Smooth muscle cell of the brain vasculature (primary cell): ENCODE measurements at regions not wholly inside any gene's neighbourhood (a gene's known extent, or its start where the extent isn't known, plus 50 kb on each side); places are given as distances from the start of the nearest gene placed in this dataset.

ENCODE experiments used
- DNase-seq: peaks from one replicate; pipeline ENCODE4 v3.0.0-alpha.2; 2012; ENCODE audit warnings: low read depth, low spot score

DNA sequence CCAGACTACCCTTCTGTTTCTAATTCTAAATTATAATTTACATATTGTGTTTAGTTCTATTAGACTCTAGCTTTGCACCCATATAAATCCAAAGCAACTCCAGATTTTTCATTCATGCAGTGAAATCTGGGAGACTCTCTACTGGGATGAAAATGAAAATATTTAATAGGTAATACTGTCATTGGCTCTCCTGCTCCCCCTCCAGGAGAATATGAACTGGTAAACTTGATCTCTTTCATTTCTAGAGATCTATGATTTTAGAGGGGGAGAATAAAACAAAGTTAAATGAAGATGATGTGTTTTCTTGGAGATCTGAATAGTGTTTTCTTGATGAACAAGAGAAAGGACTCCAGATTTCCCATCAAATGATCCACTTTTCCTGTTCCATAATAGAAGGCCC, 104.3 kb upstream of the TMCC3 start:
- no peak for DNase-seq

DNA sequence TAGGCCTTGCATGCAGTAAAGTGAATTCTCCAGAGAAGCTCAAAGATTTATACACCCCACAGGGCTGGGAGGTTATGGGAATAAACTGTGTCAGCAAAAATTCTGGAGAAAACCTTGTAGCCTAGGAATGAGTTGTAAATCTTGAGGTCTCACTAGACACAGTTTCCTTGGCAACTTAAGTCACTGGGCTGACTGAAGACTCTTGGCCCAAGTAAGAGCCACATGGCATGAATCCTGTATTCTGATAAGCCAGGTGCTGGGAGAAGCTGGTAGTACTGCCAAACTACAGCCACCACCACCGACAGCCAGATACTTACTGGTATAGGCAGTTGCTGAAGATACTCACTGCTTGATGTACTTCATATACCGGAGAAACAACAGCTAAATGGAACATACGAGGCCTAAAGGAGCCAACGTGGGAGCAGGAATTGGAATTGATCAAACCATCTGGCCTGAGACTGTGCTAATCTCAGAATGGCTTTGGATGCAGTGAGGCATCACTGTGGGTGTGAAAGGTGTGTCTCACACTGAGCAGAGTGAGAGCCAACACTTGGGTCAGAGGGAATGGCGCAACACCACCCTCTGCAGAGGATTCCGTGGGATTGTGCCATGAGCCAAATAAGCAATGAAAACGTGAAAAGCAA, 102.8 kb upstream of the TMCC3 start:
- DNase-seq = no peak

DNA sequence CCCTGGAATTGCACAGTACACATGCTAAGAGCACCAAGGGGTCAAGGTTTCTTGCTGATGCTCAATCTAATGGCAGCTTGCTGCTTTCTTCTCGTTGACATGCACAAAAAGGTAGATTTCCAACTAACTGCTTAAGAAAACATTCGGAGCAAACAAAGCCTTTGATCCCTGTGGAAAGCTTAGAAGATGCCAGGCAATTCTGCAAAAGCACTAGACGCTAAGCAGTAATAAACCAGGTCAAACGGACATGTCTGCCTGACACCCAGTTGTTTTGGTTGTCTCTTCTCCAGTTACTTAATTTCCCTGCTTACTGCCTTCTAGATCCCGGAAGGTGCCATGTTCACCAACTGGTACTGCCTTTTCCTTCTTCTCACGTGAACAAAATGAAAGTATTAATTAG, 100.5 kb upstream of the TMCC3 start:
- no peak for DNase-seq

DNA sequence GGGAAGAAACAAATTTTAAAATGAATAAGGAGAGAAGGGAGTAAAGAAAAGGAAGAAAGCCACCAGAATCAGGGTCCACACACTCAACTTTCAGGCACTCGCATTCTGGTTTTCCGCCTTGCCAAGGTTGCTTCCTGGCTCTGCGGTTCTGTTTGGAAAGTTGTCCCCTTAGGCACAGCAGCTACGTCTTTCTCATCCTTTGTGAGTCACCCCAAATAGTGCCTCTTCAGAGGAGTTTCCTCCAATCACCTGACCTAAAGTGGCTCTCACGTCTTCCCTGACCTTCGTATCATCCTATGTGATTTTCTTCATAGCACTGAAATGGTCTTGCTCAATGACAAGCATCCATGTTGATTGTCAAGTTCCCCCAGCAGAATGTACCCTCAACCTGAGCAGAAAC, 99.5 kb upstream of the TMCC3 start:
- DNase-seq = no peak

DNA sequence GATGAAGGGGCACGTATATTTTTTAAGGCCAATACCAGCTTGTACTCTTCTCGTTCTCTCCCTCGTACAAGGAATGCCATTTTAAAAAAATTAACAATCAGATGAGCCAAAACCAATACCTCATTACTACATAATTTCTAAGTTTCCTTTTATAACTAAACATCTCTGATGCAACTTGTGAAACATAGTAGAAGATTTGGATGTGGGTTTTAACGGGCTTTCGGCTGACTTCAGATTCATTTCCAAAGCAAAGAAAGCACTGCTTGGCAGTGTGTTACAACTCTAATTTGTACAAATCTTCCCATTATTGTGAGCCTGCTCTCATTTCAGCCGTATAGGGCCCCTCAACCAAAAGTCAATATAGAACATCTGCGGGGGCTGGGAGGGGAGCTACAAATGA, 99.1 kb upstream of the TMCC3 start:
- no peak for DNase-seq

DNA sequence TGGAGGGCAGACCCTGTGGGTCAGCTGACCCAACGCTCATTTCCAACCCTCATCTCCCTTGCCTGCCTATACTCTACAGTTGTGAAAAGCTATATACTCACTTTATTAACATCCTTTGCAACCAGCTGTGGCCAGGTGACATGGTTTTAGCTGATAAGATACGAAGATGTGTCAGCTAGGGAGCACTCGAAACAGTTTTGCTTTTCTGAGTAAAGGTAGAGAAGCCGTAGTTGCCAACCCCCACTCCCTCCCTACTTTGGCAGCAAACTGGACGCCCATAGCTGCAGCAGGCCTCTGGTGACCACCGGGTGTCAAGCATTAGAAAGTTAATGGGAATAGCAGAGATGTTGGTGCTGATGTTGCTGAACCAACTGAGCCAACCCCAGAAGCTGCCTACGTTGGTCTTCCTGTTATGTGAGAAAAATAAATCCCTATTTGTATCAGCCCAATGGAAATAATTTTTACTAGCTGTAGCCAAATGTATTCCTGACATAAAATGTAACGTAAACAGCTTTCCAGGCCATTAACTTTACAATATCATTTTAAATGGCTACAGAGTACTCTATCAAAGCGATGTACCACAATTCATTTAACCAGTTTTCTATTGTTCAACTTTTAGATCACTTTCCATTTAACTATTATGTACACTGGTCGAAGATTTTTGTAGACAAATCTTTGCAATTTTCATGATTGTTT, 98.5 kb upstream of the TMCC3 start:
- no peak for DNase-seq

DNA sequence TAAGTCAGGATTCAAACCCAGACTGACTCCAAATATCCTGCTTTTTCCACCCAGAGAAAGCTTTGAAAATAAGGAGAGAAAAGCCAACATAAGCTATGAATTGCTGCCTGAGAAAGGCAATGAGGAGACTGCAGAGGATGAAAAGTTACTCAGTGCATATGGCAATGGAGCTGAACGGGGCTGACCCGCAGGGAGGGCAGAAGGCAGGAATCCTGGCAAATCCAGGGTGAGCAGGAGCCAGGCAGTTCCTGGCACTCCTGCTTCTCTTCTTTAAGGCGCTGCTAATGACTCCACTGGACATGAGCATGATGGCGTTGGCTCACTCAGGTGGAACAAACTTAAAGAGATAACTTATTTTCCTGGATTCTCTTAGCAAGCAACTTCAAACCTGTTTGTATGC, 95.2 kb upstream of the TMCC3 start:
- no peak for DNase-seq

DNA sequence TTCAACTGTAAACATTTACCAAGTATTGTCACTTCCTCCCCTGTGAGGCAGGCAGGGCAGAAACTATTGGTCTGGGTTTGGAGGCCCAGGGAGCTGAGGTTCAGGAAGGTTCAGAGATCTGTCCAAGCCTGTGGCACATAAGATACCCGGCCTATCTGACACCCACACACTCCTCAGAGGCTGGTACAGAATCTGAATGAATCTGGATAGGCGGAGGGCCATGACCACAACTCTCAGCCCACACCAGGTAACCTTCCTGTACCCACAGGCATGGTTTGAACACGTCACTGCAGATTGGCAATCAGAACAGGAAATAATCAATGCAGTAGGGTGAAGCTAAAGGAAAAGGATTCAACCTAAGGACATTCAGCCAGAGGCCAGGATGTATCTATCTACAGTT, 92.8 kb upstream of the TMCC3 start:
- DNase-seq = no peak

DNA sequence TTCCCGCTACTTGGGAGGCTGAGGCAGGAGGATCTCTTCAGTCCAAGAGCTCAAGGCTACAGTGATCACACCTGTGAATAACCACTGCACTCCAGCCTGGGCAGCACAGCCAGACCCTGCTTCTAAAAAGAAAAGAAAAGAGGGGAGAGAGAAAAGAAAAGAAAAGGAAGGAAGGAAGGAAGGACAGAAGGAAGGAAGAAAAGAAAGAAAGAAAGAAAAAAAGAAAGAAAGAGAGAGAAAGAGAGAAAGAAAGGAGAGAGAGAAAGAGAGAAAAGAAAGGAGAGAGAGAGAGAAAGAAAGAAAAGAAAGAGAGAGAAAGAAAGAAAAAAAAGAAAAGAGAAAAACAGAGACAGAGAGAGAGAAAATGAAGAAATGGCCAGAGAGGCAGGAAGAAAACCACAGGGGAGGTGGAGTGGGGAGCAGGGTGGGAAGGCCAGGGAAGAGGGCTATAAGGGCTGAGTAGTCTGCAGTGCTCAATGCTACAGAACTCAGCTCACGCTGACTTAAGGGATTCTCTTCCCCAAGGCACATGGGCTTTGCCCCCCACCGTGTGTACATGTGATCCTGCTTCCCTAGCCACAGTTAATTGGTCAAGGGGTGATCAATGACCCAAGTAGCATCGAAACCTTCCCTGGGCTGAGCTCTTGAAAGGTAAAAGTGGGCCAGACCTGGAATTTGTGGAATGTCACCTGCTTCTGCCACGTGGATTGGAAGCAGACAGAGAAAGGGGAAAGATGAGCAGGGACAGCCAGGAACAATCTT, 90.4 kb upstream of the TMCC3 start:
- no peak for DNase-seq

DNA sequence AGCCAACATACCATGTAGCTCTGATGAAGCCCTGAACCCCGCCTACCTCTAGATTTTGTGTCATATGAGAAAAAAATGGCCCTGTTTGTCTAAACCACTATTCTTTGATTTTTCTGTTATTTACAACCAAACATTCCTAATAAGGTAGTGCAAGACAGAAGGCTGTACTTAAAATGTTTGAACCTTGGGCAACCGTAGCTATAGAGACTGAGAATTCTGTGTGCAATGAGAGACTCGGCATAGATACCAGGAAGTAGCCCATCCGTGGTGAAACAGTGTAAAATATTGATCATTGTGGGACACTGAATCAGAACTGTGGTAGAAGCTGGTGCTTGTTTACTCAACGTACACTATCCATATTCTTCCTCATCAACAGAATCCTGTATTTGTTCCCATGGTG, 86.5 kb upstream of the TMCC3 start:
- no peak for DNase-seq

DNA sequence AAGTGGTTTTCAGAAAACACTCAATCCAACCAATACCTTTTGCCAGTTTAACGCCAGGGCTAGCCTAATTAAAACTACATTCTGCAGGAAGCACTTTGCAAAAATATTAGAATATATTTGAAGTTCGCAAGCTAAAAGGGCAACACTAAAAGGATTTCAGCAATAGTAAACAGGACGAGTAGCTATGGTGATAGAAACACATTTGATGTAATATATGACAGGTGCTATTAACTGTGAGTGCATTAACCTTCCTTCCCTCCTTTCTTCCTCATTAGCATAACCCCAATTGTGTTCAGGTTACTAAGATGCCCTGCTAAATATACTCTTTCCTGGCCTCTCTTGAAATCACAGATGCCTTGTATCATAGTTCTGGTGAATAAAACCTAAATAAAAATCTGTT, 85.6 kb upstream of the TMCC3 start:
- no peak for DNase-seq

DNA sequence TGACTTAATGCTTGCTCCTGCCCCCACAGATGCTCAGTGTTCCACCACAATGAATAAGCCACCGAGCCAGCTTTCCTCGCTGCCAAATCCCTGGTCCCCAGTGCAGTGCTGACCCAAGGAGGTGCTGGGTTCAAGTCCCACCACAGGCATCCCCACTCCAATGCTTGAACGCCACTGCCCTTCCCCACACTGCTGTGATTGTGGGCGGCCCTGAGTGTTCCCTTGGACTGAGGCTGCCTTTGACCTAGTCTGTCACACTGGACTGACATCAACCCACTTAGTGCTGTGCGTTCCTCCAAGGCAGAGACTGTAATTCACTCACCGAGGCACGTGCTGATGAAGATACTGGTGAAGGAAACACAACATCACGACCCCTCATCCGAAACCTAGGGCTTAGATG, 83.4 kb upstream of the TMCC3 start:
- DNase-seq = no peak

DNA sequence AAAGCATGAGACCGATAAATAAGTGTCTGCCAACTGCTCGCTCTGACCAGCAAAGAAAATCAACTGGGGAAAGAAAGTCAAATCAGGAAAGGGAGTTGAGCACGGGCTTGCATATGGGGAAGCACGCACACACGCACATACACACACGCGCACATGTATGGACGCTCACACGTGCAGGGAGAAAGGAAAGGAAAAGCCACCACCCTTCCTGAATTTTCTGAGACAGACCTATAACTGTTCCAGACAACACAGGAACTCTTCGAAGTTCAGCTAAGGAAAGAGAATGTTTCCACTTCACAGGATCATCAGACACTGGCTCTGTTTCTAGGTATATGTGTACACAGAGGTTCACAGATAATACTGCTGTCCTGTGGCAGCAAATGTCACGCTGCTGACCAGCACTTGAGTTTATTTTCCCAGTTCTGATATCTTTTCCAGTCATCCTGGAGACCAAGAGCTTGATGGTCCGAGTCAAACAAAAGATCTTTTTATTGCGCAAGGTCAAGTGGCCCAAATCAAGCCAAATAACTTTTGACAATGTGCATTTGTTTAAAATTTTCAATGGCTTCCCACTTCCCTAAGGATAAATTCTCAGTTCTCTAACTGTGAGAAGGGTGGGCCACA, 82.1 kb upstream of the TMCC3 start:
- DNase-seq = no peak

DNA sequence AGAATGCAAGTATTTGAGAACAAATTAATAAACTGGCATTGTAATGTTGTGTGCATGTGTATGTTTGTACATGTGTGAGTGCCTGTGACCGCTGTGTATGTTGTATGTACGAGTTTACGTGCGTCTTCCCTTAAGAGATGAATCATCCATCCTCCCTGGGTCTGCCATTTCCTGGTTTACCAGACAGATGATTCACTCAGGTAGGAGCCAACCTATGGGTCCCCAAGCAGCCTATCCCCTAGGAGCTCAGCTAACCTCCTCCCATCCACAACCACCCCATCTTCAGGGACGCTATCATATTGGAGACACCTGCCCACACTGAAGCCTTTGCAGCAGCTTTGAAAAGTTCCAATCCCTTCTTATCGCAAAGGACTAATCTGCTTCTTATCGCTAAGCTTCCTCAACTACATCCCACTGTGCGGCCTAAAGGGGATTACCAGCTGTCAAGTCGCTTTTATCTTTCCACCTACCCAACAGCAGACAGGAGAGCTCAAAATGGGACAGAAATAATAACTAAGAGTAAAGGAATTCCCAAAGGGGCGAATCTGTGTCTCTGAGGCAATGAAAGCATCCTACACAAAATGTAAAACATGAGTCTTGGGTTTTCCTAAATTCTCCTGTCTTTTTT, 81.5 kb upstream of the TMCC3 start:
- DNase-seq = no peak

DNA sequence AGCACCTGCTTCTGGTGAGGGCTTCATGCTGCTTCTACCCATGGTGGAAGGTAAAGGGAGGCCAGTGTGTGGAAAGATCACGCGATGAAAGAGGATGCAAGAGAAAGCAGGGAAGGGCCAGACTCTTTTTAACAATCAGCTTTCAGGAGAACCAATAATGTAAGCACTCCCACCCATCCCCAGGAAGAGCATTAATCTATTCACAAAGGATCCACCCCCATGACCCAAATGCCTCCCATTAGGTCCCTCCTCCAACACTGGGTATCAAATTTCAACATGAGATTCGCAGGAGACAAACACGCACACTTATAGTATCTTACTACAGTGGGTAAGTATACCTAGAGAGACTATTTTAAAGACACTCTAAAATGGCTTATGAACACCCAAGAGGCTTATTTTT, 80.5 kb upstream of the TMCC3 start:
- no peak for DNase-seq

DNA sequence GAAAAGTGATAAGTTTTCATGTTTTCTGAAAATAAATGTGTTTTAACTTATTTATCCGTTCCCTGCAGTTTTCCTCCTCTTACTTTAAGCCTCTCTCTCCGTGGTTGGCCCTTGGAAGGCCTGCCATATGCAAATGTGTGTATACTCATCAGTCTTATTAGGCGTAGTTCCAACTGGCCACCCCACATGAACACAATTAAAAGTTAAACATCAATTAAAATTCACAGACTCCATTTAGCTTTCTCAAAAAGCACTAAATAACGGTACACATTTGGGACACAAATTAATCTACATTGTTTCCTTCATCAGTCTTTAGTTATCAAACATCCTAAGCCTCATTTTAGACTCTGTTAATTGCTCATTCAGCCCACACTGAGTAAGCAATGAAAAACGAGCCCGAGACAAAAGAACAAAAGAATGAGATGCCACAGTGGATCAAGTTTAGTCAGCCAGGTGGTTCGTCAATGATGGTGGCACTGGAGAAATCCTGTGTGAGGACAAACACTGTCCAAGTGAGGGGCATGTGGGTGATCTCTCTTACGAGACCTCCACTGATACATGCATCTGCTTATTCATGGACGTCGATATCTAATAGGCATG, 76.0 kb upstream of the TMCC3 start:
- DNase-seq = no peak

DNA sequence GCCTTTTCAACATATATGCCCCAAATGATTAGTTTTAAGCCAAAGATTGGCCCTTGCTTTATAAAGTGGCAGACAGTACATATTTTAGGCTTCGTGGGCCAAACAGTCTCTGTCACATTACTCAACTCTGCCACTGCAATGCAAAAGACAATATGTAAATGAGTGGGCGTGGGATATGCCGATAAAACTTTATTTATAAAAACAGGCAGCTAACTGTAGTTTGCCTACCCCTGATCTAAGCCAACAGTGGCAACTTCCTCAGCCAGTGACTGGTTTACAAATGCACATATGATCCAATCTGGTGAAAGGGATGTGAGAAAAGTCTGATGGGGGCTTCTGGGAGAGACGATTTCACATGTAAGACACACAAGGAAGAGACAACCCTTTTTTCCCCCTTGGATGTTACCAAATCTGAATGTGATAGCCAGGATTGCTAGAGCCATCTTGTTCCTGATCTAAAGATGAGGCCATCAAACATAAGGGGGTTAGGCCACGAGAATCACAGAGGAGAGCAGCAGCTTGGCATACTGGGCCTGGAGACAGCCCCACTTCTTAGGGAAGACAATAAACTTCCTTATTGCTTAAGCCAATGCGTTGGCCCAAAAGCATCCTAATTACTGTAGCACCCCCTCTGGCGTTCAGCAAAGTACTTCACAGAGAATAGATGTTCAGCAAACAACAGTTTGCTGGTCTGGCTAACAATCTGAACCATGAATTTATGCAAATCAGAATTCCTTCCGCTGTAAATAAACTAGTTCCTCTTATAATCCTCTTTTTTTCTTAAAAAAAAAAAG, 75.2 kb upstream of the TMCC3 start:
- no peak for DNase-seq

DNA sequence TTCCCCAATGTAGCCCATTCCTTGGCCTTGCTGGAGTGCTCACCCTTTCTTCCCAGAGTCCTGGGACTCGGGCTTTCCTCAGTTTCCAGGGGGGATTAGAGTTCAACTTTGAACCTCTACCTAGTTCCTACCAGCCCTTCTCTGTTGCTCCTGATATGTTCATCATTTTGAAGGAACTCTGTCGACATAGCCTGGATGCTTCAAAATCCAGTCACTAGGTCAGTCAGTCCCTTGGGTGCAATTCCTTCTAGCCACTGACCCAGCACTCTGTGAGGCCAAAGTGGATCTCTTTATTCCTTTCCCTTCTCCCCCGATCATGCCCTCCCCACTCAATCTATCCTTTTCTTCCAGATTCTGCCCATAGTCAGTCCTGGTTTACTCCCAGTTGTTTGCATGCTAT, 72.3 kb upstream of the TMCC3 start:
- DNase-seq = no peak

DNA sequence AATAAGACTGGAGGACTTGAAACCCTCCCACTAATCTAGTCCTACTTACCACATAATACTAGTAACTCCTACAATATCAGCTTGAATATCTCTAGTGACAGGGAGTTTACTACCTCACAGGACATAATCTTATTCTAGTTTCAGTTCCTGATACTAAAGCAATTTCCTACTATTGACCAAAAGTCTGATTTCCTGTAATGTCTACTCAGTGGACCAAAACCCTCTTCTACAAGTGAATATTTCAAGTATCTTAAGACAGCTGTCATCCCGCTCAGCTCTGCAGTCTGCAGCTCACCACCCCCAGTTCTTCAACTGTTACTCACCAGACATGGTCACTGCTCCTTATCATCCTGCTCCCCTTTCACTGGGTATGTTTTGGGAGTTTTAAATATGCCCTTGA, 70.8 kb upstream of the TMCC3 start:
- no peak for DNase-seq

DNA sequence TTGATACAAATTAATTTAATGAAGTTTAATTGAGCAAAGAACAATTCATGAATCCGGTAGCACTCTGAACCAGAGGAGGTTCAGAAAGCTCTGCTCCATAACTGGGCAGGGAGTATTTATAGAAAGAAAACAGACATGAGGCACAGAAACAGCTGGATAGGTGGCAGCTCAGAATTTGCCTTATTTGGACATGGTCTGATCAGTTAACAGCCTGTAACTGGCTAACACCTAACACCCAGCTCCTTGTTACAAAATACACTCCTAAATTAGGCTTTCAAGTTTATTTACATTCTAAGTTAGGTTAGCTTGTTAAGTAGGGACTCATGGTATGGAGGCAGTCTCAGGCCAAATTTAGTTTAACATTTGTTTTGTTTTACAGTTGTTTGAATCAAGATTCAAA, 67.8 kb upstream of the TMCC3 start:
- no peak for DNase-seq

DNA sequence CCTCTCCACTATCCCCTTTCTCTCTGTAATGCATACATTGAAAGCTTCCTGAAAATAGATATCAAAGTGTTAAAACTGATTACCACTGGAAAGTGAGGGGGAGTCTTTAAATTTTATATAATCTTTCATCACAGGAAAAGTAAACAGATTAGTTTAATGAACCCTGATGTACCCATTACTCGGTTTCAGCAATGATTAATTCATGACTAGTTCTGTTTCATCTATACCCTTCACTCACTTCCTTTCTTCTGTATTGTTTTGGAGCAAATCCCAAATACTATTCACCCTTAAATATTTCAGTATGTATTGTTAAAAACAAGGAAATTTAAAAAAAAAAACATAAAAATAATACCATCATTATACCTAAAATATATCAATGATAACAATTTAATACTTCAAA, 67.3 kb upstream of the TMCC3 start:
- DNase-seq = no peak
